ELF-1 (cell line): ENCODE measurements at regions not wholly inside any gene's neighbourhood (a gene's known extent, or its start where the extent isn't known, plus 50 kb on each side); places are given as distances from the start of the nearest gene placed in this dataset.
"Not testable (repeated sequence)": the region's sequence is repeated elsewhere in the genome, so short reads cannot be mapped to it uniquely, and the experiment has no call there.

ENCODE experiments used
- DNase-seq: peaks from one replicate; pipeline ENCODE4 v3.0.0-alpha.2; 2016; ENCODE audit warnings: low read depth, low spot score

GRCh38 chr1:215287362-215287761 lies 204.8 kb downstream of the KCNK2 start:
- DNase-seq: no peak

GRCh38 chr1:215290018-215290417 lies 207.5 kb downstream of the KCNK2 start:
- DNase-seq: no peak

GRCh38 chr1:215292932-215293331 lies 210.4 kb downstream of the KCNK2 start:
- no peak for DNase-seq

GRCh38 chr1:215306426-215306825 lies 223.9 kb downstream of the KCNK2 start:
- DNase-seq: no peak

- no peak for DNase-seq
Observed at GRCh38 chr1:215321802-215322201, 239.3 kb downstream of the KCNK2 start.

- not testable (repeated sequence) for DNase-seq
Observed at GRCh38 chr1:215323992-215324391, 241.5 kb downstream of the KCNK2 start.

- no peak for DNase-seq
Observed at GRCh38 chr1:215330426-215330825, 236.7 kb upstream of the KCTD3 start.

GRCh38 chr1:215344539-215344938 lies 222.6 kb upstream of the KCTD3 start:
- no peak for DNase-seq

- no peak for DNase-seq
Observed at GRCh38 chr1:215345208-215345607, 221.9 kb upstream of the KCTD3 start.

GRCh38 chr1:215345766-215346165 lies 221.3 kb upstream of the KCTD3 start:
- DNase-seq: no peak

GRCh38 chr1:215357901-215358300 lies 209.2 kb upstream of the KCTD3 start:
- DNase-seq: no peak

GRCh38 chr1:215358356-215358755 lies 208.7 kb upstream of the KCTD3 start:
- DNase-seq: no peak

- DNase-seq: no peak
Observed at GRCh38 chr1:215360031-215360430, 207.1 kb upstream of the KCTD3 start.

GRCh38 chr1:215360758-215361157 lies 206.3 kb upstream of the KCTD3 start:
- no peak for DNase-seq

- DNase-seq: no peak
Observed at GRCh38 chr1:215375381-215375780, 191.7 kb upstream of the KCTD3 start.

GRCh38 chr1:215376544-215377264 lies 190.4 kb upstream of the KCTD3 start:
- no peak for DNase-seq

GRCh38 chr1:215377746-215378145 lies 189.4 kb upstream of the KCTD3 start:
- no peak for DNase-seq

- DNase-seq: no peak
Observed at GRCh38 chr1:215380566-215380965, 186.5 kb upstream of the KCTD3 start.

- DNase-seq: no peak
Observed at GRCh38 chr1:215393476-215393875, 173.6 kb upstream of the KCTD3 start.

GRCh38 chr1:215394084-215394991 lies 172.8 kb upstream of the KCTD3 start:
- DNase-seq: no peak

- no peak for DNase-seq
Observed at GRCh38 chr1:215397106-215397505, 170.0 kb upstream of the KCTD3 start.

GRCh38 chr1:215397843-215398242 lies 169.3 kb upstream of the KCTD3 start:
- DNase-seq: no peak

- DNase-seq: no peak
Observed at GRCh38 chr1:215399787-215400186, 167.3 kb upstream of the KCTD3 start.
